GM19239 (cell line): ENCODE measurements at regions not wholly inside any gene's neighbourhood (a gene's known extent, or its start where the extent isn't known, plus 50 kb on each side); places are given as distances from the start of the nearest gene placed in this dataset.

Experiments used
- DNase-seq: peaks from one replicate; pipeline ENCODE4 v3.0.0; 2011; ENCODE audit warnings: low spot score; ENCODE audit not compliant: insufficient read length
- FAIRE-seq: peaks from 2 replicates; lab custom pipeline; 2011; peaks lifted over from hg19 to GRCh38; lab: Jason Lieb, UNC

DNA sequence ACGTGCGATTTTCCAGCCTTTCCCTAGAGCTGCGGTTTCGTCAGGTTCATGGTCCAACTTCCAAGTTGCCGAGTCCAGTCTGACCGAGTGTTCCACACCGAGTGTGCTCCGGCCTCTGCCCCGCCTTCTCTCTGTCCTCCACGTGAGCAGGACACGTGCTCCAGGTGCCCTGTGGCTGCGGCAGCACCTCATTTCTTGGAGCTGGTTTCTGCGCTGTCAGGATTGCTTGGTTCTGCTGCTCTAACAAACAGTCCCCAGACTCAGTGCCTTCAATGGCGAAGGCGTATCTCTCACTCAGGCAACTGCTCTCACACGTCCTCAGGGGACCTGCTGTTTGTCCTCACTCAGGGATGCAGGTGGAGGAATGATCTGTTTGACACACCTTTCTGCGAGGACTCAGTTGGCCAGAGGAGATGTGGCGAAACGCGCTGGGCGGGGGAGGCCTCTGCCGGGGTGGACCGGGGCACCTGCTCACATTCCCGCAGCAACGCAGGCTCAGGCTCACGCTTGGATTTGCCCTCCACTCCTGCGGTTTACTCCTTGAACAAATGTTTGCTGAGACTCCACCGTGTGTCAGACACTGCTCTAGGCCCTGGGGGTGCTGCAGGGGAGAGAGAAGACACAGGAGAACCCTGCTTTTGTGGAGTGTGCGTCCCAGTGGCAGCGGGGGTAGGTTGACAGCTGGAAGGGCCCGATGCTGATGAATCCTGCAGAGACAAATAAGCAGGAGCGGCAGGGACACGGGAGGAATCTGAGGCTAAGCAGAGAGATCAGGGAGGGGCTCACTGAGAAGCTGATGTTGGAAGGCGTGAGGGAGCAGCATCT lies 63.4 kb upstream of the FBRSL1 start:
- DNase-seq (no peak), FAIRE-seq (no peak)

DNA sequence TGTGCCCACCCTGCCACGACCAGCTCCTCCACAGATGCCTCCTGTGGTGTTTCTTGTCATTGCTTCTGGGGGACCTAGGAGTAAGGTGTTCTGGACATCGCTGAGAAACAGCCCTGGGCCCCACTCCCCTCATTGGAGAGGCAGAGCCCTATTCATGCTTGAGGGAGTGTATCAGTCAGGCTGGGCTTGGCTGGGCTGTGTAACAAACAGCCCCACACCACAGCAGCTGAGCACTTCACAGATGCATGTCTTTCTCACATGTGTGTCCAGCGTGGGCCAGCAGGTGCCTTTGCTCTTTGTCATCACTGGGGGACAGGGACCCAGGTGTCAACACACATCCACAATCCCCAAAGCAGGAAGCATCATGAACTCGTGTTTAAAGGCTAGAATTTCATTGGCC lies 65.1 kb upstream of the FBRSL1 start:
- no peak for FAIRE-seq
- DNase-seq: no peak

- FAIRE-seq (no peak), DNase-seq (no peak)
These were observed 65.9 kb upstream of the FBRSL1 start for GRCh38 chr12:132423820-132424645.

DNA sequence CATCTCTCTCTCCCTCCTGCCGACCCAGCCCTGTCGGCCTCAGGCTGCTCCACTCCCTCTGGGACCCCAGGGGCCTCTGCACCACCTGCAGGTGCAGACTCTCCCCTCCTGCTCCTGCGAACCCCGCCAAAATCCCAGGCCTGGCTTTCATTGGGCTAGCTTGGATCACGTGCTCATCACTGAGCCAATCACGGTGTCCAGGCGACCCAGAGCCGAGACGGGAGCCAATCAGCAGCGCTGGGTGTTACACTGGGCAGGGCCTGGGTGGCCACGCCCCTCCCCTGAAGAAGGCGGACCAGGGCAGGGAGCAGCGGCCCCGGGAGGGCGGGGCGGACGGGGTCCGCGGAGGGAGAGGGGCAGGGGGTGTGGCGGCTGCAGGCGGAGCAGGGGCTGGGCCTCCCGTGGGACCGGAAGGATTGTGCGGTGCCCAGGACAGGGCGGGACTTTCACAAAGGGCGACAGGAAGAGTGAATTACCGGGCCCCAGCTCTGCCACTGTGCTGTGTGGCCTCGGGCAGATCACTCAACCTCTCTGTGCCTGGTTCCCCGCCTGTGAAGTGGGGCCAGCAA lies 66.6 kb upstream of the FBRSL1 start:
- FAIRE-seq: no peak
- DNase-seq: no peak

GRCh38 chr12:132422381-132423043 lies 67.4 kb upstream of the FBRSL1 start:
- DNase-seq: no peak
- no peak for FAIRE-seq

DNA sequence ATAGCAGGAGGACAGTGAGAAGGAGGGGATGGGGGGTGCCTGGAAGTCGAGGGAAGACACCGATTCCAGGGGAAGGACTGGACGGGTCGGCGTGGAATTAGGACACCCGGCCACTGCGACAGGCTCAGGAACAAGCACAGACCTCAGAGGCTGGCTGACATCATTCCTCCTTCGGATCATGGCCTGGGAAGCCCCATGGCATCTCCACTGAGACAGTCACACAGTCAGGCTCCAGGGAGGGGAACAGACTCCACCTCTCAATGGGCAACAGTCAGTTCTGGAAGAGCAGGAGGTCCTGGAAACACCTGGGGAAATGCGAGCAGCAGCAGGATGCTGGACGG lies 67.9 kb upstream of the FBRSL1 start:
- FAIRE-seq (no peak), DNase-seq (no peak)

- DNase-seq: no peak
- no peak for FAIRE-seq
These were observed 70.2 kb upstream of the FBRSL1 start for GRCh38 chr12:132419631-132420246.

DNA sequence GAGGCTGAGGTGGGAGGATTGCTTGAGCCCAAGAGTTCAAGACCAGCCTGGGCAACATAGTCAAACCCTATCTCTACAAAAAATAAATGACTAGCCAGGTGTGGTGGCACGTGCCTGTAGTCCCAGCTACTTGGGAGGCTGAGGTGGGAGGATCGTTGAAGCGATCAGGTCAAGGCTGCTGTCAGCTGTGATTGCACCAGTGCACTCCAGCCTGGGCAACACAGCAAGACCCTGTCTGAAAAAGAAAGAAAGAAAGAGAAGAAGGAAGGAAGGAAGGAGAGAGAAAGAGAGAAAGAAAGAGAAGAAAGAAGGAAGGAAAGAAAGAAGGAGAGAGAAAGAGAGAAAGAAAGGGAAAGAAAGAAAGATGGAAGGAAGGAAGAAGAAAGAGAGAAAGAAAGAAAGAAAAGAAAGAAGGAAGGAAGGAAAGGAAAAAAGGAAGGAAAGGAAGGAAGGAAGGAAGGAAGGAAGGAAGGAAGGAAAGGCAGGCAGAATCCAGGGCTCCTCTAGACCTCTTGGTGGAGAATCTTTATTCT lies 71.5 kb upstream of the FBRSL1 start:
- no peak for FAIRE-seq
- DNase-seq: no peak

- no peak for DNase-seq
- no peak for FAIRE-seq
These were observed 72.2 kb upstream of the FBRSL1 start for GRCh38 chr12:132417741-132418140.

- FAIRE-seq (no peak), DNase-seq (no peak)
These were observed 73.1 kb upstream of the FBRSL1 start for GRCh38 chr12:132416827-132417226.

- DNase-seq (no peak), FAIRE-seq (no peak)
These were observed 73.8 kb upstream of the FBRSL1 start for GRCh38 chr12:132416121-132416673.

DNA sequence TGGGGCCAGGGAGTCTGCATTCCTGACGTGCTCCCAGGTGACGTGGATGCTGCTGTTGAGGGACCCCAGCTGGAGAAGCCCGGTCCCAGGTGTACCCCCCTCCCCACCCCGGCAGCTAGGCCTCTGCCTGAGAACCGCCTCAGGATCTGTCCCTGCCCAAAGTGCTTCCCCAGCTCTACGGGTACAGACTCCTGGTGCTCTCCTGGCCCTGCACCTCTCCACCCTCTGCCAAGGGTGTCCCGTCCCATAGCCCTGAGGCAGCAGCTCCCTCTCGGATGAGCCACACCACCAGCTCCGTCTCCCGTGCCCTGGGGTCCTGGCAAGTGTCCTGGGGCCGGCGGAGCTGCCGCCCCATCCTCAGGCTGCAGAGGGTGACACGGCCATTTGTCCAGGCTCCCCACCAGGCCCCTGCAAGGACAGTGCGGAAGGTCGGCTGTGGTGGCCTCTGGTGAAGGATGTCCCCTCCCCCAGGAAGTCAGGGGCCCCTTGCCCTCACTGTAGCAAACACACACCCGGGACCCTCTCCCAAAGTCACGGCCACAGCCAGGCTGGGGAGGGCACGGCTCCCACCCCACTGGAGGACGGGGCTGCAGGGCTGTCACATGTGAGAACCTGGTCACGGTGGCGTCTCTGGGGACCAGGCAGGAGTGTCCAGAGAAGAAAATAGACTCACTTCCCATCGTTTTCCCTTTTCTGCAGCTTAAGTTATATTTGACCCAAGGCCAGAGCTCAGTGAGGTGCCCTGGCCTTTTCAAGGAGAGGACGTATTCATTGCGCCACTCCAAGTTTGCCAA lies 74.4 kb upstream of the FBRSL1 start:
- FAIRE-seq: no peak

GRCh38 chr12:132414634-132415326 lies 75.2 kb upstream of the FBRSL1 start:
- DNase-seq (peak; percentile 99), FAIRE-seq (peak; percentile 79)

More for the DNA sequence above, 74.4 kb upstream of the FBRSL1 start:
- DNase-seq: no peak

DNA sequence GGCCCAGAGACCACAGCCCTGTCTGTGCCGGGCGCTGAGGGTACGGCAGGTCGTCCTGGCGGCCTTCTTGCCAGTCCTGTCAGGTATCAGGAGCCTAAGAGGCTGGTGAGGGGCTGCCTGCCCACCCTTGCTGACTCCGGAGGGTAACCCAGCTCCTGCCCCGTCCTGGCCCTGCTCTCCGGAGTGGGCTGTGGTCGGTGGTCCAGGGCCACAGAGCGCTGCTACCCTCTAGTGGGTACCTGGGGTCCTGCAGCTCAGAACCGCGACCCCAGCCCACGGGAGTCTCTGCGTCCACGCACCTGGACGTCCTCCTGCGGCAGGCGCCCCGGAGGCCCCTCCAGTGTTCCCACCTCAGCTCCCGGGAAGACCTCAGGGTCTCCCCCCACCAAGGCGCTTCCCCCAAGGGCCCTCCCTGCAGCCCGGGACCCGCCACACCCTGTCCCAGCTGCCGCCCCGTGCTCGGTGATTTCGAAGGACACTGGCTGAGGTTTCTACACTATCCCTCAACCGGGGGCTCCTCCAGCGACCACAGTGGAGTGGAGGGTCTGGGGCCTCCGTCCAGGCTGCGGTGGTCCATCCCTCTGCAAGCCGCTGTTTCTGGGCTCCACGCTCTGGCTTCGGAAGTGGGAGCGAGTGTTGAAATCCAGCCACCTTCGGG lies 75.9 kb upstream of the FBRSL1 start:
- FAIRE-seq (no peak), DNase-seq (no peak)

DNA sequence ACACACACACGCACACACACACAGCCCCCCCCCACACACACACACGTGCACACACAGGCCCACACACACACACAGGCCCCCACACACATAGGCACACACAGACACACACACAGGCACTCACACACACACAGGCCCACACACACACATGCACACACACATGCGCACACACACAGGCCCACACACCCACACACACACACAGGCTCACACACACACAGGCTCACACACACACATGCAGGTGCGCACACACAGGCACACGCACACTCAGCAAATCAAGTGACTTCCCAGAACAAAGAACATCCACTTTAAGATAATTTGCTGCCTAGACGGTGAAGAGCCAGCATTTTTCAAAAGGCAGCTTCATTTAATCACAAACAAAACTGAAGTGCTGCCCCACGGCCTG lies 78.5 kb upstream of the FBRSL1 start:
- no peak for FAIRE-seq
- no peak for DNase-seq

- no peak for FAIRE-seq
These were observed 79.1 kb upstream of the FBRSL1 start for GRCh38 chr12:132410849-132411248.

GRCh38 chr12:132410296-132410625 lies 79.7 kb upstream of the FBRSL1 start:
- DNase-seq (no peak), FAIRE-seq (no peak)

More at GRCh38 chr12:132410849-132411248, 79.1 kb upstream of the FBRSL1 start:
- DNase-seq: no peak
